ENCODE measurements at regions not wholly inside any gene's neighbourhood (a gene's known extent, or its start where the extent isn't known, plus 50 kb on each side); places are given as distances from the start of the nearest gene placed in this dataset.

- no peaks in the 10 kb centered on the region for H3K4me1 ChIP-seq (ENCODE audit: control insufficient read depth, low read length)
- no peaks in the 10 kb centered on the region for H3K27me3 ChIP-seq (ENCODE audit: control insufficient read depth, low read length)
- no peaks in the 10 kb centered on the region for H3K9me2 ChIP-seq (replicated peaks; ENCODE audit: control insufficient read depth, low read length)
- H3K9me3 ChIP-seq (ENCODE audit: control insufficient read depth, insufficient read depth, low read length), result no peaks in the 10 kb centered on the region
- no peaks in the 10 kb centered on the region for H3K36me3 ChIP-seq (ENCODE audit: control insufficient read depth, low read length)
- H3K4me2 ChIP-seq (ENCODE audit: low read length), result no peak overlapping the region
- no peak overlapping the region for H3K27ac ChIP-seq (ENCODE audit: low read depth, low read length)
- no peaks in the 10 kb centered on the region for H4K20me1 ChIP-seq (ENCODE audit: control insufficient read depth, insufficient read depth, low read depth, low read length)
- H3K79me2 ChIP-seq (ENCODE audit: control insufficient read depth, low read length), result no peaks in the 10 kb centered on the region
- TF ChIP-seq EZH2phosphoT487 (IDR thresholded peaks at IDR 0.05; ENCODE audit: borderline replicate concordance, low read length) (no peak), CTCF (IDR thresholded peaks at IDR 0.05; ENCODE audit: low read depth, low read length, poor library complexity, severe bottlenecking) (no peak)
- H3F3A ChIP-seq (ENCODE audit: control insufficient read depth, insufficient read depth), result no peaks in the 10 kb centered on the region
- H3K4me3 ChIP-seq (ENCODE audit: low read length), result no peak overlapping the region
Measured at GRCh38 chr4:138709859-138710258, 305.7 kb upstream of the NOCT start.

- no peaks in the 10 kb centered on the region for H3K9me3 ChIP-seq (ENCODE audit: control insufficient read depth, insufficient read depth, low read length)
- H4K20me1 ChIP-seq (ENCODE audit: control insufficient read depth, insufficient read depth, low read depth, low read length), result no peaks in the 10 kb centered on the region
- H3K79me2 ChIP-seq (ENCODE audit: control insufficient read depth, low read length), result no peaks in the 10 kb centered on the region
- H3K27me3 ChIP-seq (ENCODE audit: control insufficient read depth, low read length), result no peaks in the 10 kb centered on the region
- no peaks in the 10 kb centered on the region for H3K4me1 ChIP-seq (ENCODE audit: control insufficient read depth, low read length)
- H3F3A ChIP-seq (ENCODE audit: control insufficient read depth, insufficient read depth), result no peaks in the 10 kb centered on the region
- no peak overlapping the region for H3K4me3 ChIP-seq (ENCODE audit: low read length)
- no peaks in the 10 kb centered on the region for H3K36me3 ChIP-seq (ENCODE audit: control insufficient read depth, low read length)
- no peaks in the 10 kb centered on the region for H3K9me2 ChIP-seq (replicated peaks; ENCODE audit: control insufficient read depth, low read length)
- H3K4me2 ChIP-seq (ENCODE audit: low read length), result no peak overlapping the region
- no peak for TF ChIP-seq CTCF (IDR thresholded peaks at IDR 0.05; ENCODE audit: low read depth, low read length, poor library complexity, severe bottlenecking)
- TF ChIP-seq EZH2phosphoT487 (IDR thresholded peaks at IDR 0.05; ENCODE audit: borderline replicate concordance, low read length), result no peak
- H3K27ac ChIP-seq (ENCODE audit: low read depth, low read length), result no peak overlapping the region
Measured at GRCh38 chr4:138707746-138708677, 307.6 kb upstream of the NOCT start.

- no peaks in the 10 kb centered on the region for H3K4me1 ChIP-seq (ENCODE audit: control insufficient read depth, low read length)
- H3K4me3 ChIP-seq (ENCODE audit: low read length), result no peak overlapping the region
- H3K36me3 ChIP-seq (ENCODE audit: control insufficient read depth, low read length), result no peaks in the 10 kb centered on the region
- H3K27ac ChIP-seq (ENCODE audit: low read depth, low read length), result no peak overlapping the region
- no peaks in the 10 kb centered on the region for H4K20me1 ChIP-seq (ENCODE audit: control insufficient read depth, insufficient read depth, low read depth, low read length)
- H3K79me2 ChIP-seq (ENCODE audit: control insufficient read depth, low read length), result no peaks in the 10 kb centered on the region
- H3K27me3 ChIP-seq (ENCODE audit: control insufficient read depth, low read length), result peaks cover 4% of the 10 kb centered on the region; the same call in 1 of the 2 replicates
- no peaks in the 10 kb centered on the region for H3K9me3 ChIP-seq (ENCODE audit: control insufficient read depth, insufficient read depth, low read length)
- no peaks in the 10 kb centered on the region for H3F3A ChIP-seq (ENCODE audit: control insufficient read depth, insufficient read depth)
- H3K4me2 ChIP-seq (ENCODE audit: low read length), result no peak overlapping the region
- H3K9me2 ChIP-seq (replicated peaks; ENCODE audit: control insufficient read depth, low read length), result no peaks in the 10 kb centered on the region
- TF ChIP-seq CTCF (IDR thresholded peaks at IDR 0.05; ENCODE audit: low read depth, low read length, poor library complexity, severe bottlenecking) (no peak), EZH2phosphoT487 (IDR thresholded peaks at IDR 0.05; ENCODE audit: borderline replicate concordance, low read length) (no peak)
Measured at GRCh38 chr4:138706201-138706600, 309.4 kb upstream of the NOCT start.

Measured in DOHH2 (cell line).